Thyroid gland (tissue), 4 donors: ENCODE measurements at regions not wholly inside any gene's neighbourhood (a gene's known extent, or its start where the extent isn't known, plus 50 kb on each side); places are given as distances from the start of the nearest gene placed in this dataset.
"Not testable (repeated sequence)": the region's sequence is repeated elsewhere in the genome, so short reads cannot be mapped to it uniquely, and the experiment has no call there.

Experiments used
- DNase-seq, 2 donors: peaks; one replicate each; pipeline ENCODE4 v3.0.0-alpha.2; 2019
- H3K27ac ChIP-seq, 3 donors: fragments of 200-600 bp; sonication (generic); 1 replicate in 2 of 3; 2 replicates in 1 of 3; pipeline ENCODE4 v1.5.1; 2016 to 2019; ENCODE audit warnings: mild to moderate bottlenecking in 1 of 3, moderate library complexity in 1 of 3
- H3K27me3 ChIP-seq: fragments of 200-600 bp; sonication (generic); one replicate; pipeline ENCODE4 v1.5.1; 2019
- H3K36me3 ChIP-seq, 2 donors: fragments of 200-600 bp; sonication (generic); one replicate each; pipeline ENCODE4 v1.5.1; 2016 to 2019
- H3K4me1 ChIP-seq, 2 donors: fragments of 200-600 bp; sonication (generic); one replicate each; pipeline ENCODE4 v1.5.1; 2017 to 2019
- H3K4me3 ChIP-seq, 3 donors: fragments of 200-600 bp; sonication (generic); replicated peaks in 1 of 3; 1 replicate in 2 of 3; 2 replicates in 1 of 3; pipeline ENCODE4 v1.5.1; 2016; ENCODE audit warnings: mild to moderate bottlenecking in 1 of 3
- H3K9me3 ChIP-seq: fragments of 200-600 bp; sonication (generic); one replicate; pipeline ENCODE4 v1.5.1; 2017
- CTCF ChIP-seq, 6 experiments: fragments of 200-600 bp in 3 of 6; fragments of 450-650 bp in 3 of 6; sonication (generic) in 3 of 6; IDR thresholded peaks; one replicate each; pipeline ENCODE4 v1.5.1; 2016 to 2019; ENCODE audit warnings: antibody characterized with exemption in 6 of 6, mild to moderate bottlenecking in 2 of 6, inconsistent platforms in 1 of 6, moderate library complexity in 1 of 6
- POLR2A ChIP-seq, 2 donors: fragments of 450-650 bp; IDR thresholded peaks; one replicate each; pipeline ENCODE4 v1.6.1; 2017; ENCODE audit warnings: antibody characterized with exemption in 2 of 2, mild to moderate bottlenecking in 2 of 2, moderate library complexity in 1 of 2
- WGBS, 2 donors: methylation state at CpG; one replicate each; pipeline ENCODE4 v1.1.5; 2017; 5-methylcytosine and 5-hydroxymethylcytosine counted together
- intact Hi-C: fragments of 100-400 bp; cut with DNase I; formaldehyde crosslinking; loops from one replicate; pipeline ENCODE4 v1.15.1; 2023

DNA sequence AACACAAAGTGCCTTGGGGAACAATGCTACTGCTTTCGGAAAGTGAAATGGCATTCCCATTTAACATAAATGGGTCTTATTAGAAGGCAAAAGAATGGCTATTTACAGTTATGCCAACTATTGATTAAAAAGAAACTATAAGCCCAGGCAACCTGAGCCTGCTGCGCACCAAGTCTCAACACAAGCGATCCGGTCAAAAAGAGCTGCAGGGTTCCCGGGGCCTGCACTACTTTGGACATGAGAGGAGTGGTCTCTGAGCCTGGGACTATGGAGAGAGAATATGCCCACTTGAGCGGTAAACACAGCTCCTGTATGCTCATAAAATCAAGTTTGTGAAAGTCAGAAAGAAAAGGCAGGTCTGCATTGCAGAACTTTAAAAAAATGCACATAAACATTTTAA, 660.7 kb downstream of the EFNA5 start:
- no peaks in the 10 kb centered on the region for H3K36me3 ChIP-seq
- WGBS, 2 donors, result 91 to 98% methylated on average over 6 of the region's 6 CpGs
- H3K27me3 ChIP-seq, result no peaks in the 10 kb centered on the region
- no peaks in the 10 kb centered on the region for H3K4me1 ChIP-seq
- no peaks in the 10 kb centered on the region for H3K9me3 ChIP-seq
- no peak overlapping the region for H3K27ac ChIP-seq
- TF ChIP-seq POLR2A (IDR thresholded peaks at IDR 0.05), result no peak
- no peak for TF ChIP-seq CTCF (IDR thresholded peaks at IDR 0.05)
- DNase-seq, result no peak
- intact Hi-C loops, result no loop called here
- no peak overlapping the region for H3K4me3 ChIP-seq

- H3K36me3 ChIP-seq, result no peaks in the 10 kb centered on the region
- WGBS, 2 donors, result 0 to 31% methylated on average over 1 of the region's 1 CpG
- H3K9me3 ChIP-seq, result no peaks in the 10 kb centered on the region
- no peaks in the 10 kb centered on the region for H3K27me3 ChIP-seq
- no peak overlapping the region for H3K27ac ChIP-seq
- H3K4me3 ChIP-seq, result no peak overlapping the region
- no peak for TF ChIP-seq POLR2A (IDR thresholded peaks at IDR 0.05)
- TF ChIP-seq CTCF (IDR thresholded peaks at IDR 0.05), result no peak
- intact Hi-C loops, result no loop called here
- no peak for DNase-seq
- H3K4me1 ChIP-seq, result no peaks in the 10 kb centered on the region
Measured at GRCh38 chr5:107005653-107006052, 665.1 kb downstream of the EFNA5 start.

DNA sequence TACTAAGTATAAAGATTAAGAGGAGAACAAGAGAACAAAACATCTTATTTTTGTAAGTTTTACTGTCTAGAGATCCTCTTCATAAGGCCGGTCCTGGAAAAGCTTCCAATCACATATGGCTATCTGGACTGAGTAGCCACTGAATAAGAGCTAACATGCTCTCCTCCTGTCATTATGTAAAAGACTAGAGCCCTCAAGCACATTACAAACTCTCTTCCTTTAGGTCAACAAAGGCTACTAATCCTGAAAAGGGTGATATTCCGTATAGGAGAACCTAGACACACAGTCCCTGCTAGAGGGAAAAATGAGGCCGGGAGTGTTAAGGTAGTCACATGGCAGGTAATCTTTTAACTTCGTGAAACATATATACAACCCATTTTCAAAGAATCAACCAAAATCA, 665.6 kb downstream of the EFNA5 start:
- H3K27ac ChIP-seq, result no peak overlapping the region
- 72 to 78% methylated on average over 4 of the region's 4 CpGs for WGBS, 2 donors
- no peak for DNase-seq
- H3K9me3 ChIP-seq, result no peaks in the 10 kb centered on the region
- H3K27me3 ChIP-seq, result no peaks in the 10 kb centered on the region
- TF ChIP-seq CTCF (IDR thresholded peaks at IDR 0.05) (no peak), POLR2A (IDR thresholded peaks at IDR 0.05) (no peak)
- H3K4me3 ChIP-seq, result no peak overlapping the region
- H3K36me3 ChIP-seq, result no peaks in the 10 kb centered on the region
- intact Hi-C loops, result no loop called here
- no peaks in the 10 kb centered on the region for H3K4me1 ChIP-seq

GRCh38 chr5:107002115-107002514, 668.6 kb downstream of the EFNA5 start:
- no peaks in the 10 kb centered on the region for H3K27me3 ChIP-seq
- no peaks in the 10 kb centered on the region for H3K4me1 ChIP-seq
- TF ChIP-seq POLR2A (IDR thresholded peaks at IDR 0.05), result no peak
- no peak for TF ChIP-seq CTCF (IDR thresholded peaks at IDR 0.05)
- H3K4me3 ChIP-seq, result no peak overlapping the region
- no peak for DNase-seq
- no peaks in the 10 kb centered on the region for H3K36me3 ChIP-seq
- no peak overlapping the region for H3K27ac ChIP-seq
- no peaks in the 10 kb centered on the region for H3K9me3 ChIP-seq
- intact Hi-C loops, result no loop called here

DNA sequence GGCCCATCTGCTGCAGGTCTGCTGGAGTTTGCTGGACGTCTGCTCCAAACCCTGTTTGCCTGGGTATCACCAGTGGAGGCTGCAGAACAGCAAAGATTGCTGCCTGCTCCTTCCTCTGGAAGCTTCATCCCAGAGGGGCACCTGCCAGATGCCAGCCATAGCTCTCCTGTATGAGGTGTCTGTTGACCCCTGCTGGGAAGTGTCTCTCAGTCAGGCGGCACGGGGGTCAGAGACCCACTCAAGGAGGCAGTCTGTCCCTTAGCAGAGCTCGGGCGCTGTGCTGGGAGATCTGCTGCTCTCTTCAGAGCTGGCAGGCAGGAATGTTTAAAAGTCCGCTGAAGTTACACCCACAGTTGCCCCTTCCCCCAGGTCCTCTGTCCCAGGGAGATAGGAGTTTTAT, 671.2 kb downstream of the EFNA5 start:
- H3K36me3 ChIP-seq, DNase-seq, H3K27ac ChIP-seq, intact Hi-C loops, H3K4me3 ChIP-seq, H3K9me3 ChIP-seq, H3K4me1 ChIP-seq, H3K27me3 ChIP-seq: not testable (repeated sequence)
- 81 to 95% methylated on average over 1 to 4 of the region's 6 CpGs for WGBS, 2 donors

DNA sequence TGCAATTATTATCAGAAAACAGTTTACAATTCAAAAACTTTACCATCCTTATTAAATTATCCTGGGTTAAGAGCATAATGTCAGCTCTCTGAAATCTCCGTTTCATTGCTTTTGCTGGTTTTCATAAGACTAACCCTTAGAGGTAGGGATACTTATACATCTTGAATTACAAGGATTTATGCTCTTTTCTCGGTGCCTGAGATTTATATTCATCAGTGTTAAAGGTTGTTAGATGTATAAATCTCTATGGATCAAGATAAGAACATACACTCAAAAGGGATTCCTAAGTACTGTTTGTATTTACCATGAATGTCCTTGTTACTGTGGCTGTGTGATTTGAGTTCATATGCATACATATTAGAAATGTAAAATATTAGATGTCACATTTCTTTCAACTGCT, 684.7 kb downstream of the EFNA5 start:
- intact Hi-C loops, result no loop called here
- Histone ChIP-seq H3K27me3 (no peaks in the 10 kb centered on the region), H3K36me3 (no peaks in the 10 kb centered on the region), H3K9me3 (no peaks in the 10 kb centered on the region), H3K4me3 (no peak overlapping the region), H3K27ac (no peak overlapping the region), H3K4me1 (no peaks in the 10 kb centered on the region)
- WGBS, 2 donors, result 38 to 55% methylated on average over 2 of the region's 2 CpGs
- DNase-seq, result no peak
- TF ChIP-seq POLR2A (IDR thresholded peaks at IDR 0.05) (no peak), CTCF (IDR thresholded peaks at IDR 0.05) (no peak)
